ENCODE measurements at regions not wholly inside any gene's neighbourhood (a gene's known extent, or its start where the extent isn't known, plus 50 kb on each side); places are given as distances from the start of the nearest gene placed in this dataset.

- no peaks in the 10 kb centered on the region for H3K23me2 ChIP-seq (ENCODE audit: insufficient read length, low read depth, low read length, poor library complexity, severe bottlenecking)
- no peak overlapping the region for H3K4me3 Mint-ChIP-seq
Measured at GRCh38 chr2:150192701-150193100, 294.8 kb downstream of the RND3 start.

More at GRCh38 chr2:150192701-150193100, 294.8 kb downstream of the RND3 start:
- Histone ChIP-seq H2BK5ac (ENCODE audit: insufficient read length, low read length) (no peak overlapping the region), H3K4me2 (ENCODE audit: insufficient read depth, insufficient read length, low read length) (no peak overlapping the region), H4K91ac (ENCODE audit: insufficient read length, low read depth, low read length) (no peak overlapping the region), H2AFZ (ENCODE audit: low read length) (no peak overlapping the region), H2BK15ac (ENCODE audit: low read depth, low read length) (no peak overlapping the region), H4K20me1 (ENCODE audit: control insufficient read depth, insufficient read depth, insufficient read length) (no peaks in the 10 kb centered on the region), H3K9me3 (ENCODE audit: control insufficient read depth, low read depth, low read length) (no peaks in the 10 kb centered on the region), H2BK20ac (ENCODE audit: low read depth, low read length, poor library complexity, severe bottlenecking) (no peak overlapping the region), H2AK5ac (ENCODE audit: insufficient read length, low read length) (no peak overlapping the region), H3K79me2 (ENCODE audit: insufficient read depth, low read length) (no peaks in the 10 kb centered on the region), H3K18ac (ENCODE audit: insufficient read length, low read depth, low read length) (no peak overlapping the region), H3K4me1 (ENCODE audit: insufficient read depth, low read length) (no peaks in the 10 kb centered on the region), H2BK120ac (ENCODE audit: low read depth, low read length, poor library complexity, severe bottlenecking) (no peak overlapping the region), H2BK12ac (ENCODE audit: insufficient read length, low read depth, low read length) (no peak overlapping the region), H4K5ac (ENCODE audit: insufficient read length, low read depth, low read length) (no peak overlapping the region), H3K27me3 (ENCODE audit: insufficient read depth, low read length) (no peaks in the 10 kb centered on the region), H4K8ac (replicated peaks; ENCODE audit: insufficient read length, low read depth, low read length) (no peak overlapping the region), H3T11ph (ENCODE audit: low read length) (no peak overlapping the region), H3K4ac (ENCODE audit: low read depth, low read length) (no peak overlapping the region), H3K9ac (ENCODE audit: extremely low read depth, insufficient read length, low read length) (no peak overlapping the region), H3K27ac (ENCODE audit: insufficient read length, low read depth, low read length) (no peak overlapping the region), H3K56ac (ENCODE audit: insufficient read length, low read depth, low read length) (no peak overlapping the region), H3K23ac (ENCODE audit: insufficient read length, low read depth, low read length) (no peak overlapping the region), H3K79me1 (ENCODE audit: insufficient read depth, low read depth, low read length, poor library complexity, severe bottlenecking) (no peaks in the 10 kb centered on the region), H3K14ac (ENCODE audit: insufficient read depth, low read length) (no peak overlapping the region)
- DNase-seq, result no peak
- H3K27ac Mint-ChIP-seq, result no peak overlapping the region
- H3K9me3 Mint-ChIP-seq, result peaks cover 0 to 6% of the 10 kb centered on the region in 2 experiments; a peak in 2 of 5 replicates
- H3K27me3 Mint-ChIP-seq (ENCODE audit: low read depth), result no peaks in the 10 kb centered on the region; the same call in none of the 2 replicates
- peaks cover 0 to 5% of the 10 kb centered on the region in 2 experiments; a peak in 1 of 4 replicates for H3K4me1 Mint-ChIP-seq
- TF ChIP-seq CTCF (conservative IDR thresholded peaks at IDR 0.05), result no peak
- WGBS (ENCODE audit: extremely low coverage, insufficient read length, low lambda C conversion rate), result no CpG with 5 or more reads among the region's 6 CpGs
- peaks cover 0 to 4% (median 0%) of the 10 kb centered on the region in 3 experiments; a peak in 2 of 7 replicates for H3K36me3 Mint-ChIP-seq (ENCODE audit: insufficient read depth in 1 of 3, low read depth in 3 of 3)
